Endothelial cell of umbilical vein (primary cell): ENCODE measurements at regions not wholly inside any gene's neighbourhood (a gene's known extent, or its start where the extent isn't known, plus 50 kb on each side); places are given as distances from the start of the nearest gene placed in this dataset.

Source experiments
- BruUV-seq: library from RNA; stranded (reverse); fragments of 400-500 nt; replicated peaks from 2 replicates; lab custom pipeline; 2021; lab: Mats Ljungman, UMichigan
- CTCF ChIA-PET: fragments of 300-600, 350-600 bp; sonication (Branson Sonifier 250); formaldehyde crosslinking; loops from one replicate; lab custom pipeline; 2021; ENCODE audit warnings: antibody characterized with exemption, inconsistent platforms; lab: Charles Lee
- POLR2A ChIA-PET: fragments of 300-600, 350-600 bp; sonication (Branson Sonifier 250); formaldehyde crosslinking; loops from one replicate; lab custom pipeline; 2021; ENCODE audit warnings: antibody characterized with exemption, inconsistent platforms; lab: Charles Lee
- DNase-seq: peaks from one replicate; pipeline ENCODE4 v3.0.0-alpha.2; 2011; ENCODE audit warnings: low read depth, low spot score
- FAIRE-seq: peaks from 2 replicates; lab custom pipeline; 2011; peaks lifted over from hg19 to GRCh38; lab: Jason Lieb, UNC
- H2AFZ ChIP-seq: 2 replicates; pipeline ENCODE4 v1.6.0; 2012; ENCODE audit warnings: low read depth, low read length, control low read depth, inconsistent platforms
- H3K27ac ChIP-seq: 2 replicates; pipeline ENCODE4 v1.5.1; 2011; ENCODE audit warnings: low read depth, mild to moderate bottlenecking, control low read depth, low read length, moderate library complexity; ENCODE audit not compliant: insufficient read depth
- H3K27me3 ChIP-seq, 2 experiments: 2 replicates each; pipeline versions ENCODE4 v1.6.0 to v1.6.1; 2011; ENCODE audit warnings: low read length in 2 of 2, mixed read lengths in 1 of 2; ENCODE audit not compliant: control insufficient read depth in 2 of 2, insufficient read depth in 2 of 2
- H3K36me3 ChIP-seq, 2 experiments: 2 replicates in 1 of 2; 3 replicates in 1 of 2; pipeline ENCODE4 v1.5.1; 2011; ENCODE audit warnings: low read length in 2 of 2, mild to moderate bottlenecking in 1 of 2, moderate library complexity in 1 of 2; ENCODE audit not compliant: control insufficient read depth in 2 of 2, insufficient read depth in 2 of 2; ENCODE audit errors: extremely low read depth in 1 of 2
- H3K4me1 ChIP-seq: 3 replicates; pipeline ENCODE4 v1.5.1; 2011; ENCODE audit warnings: mild to moderate bottlenecking, low read length; ENCODE audit not compliant: control insufficient read depth, insufficient read depth; ENCODE audit errors: extremely low read depth
- H3K4me2 ChIP-seq: 2 replicates; pipeline ENCODE4 v1.6.1; 2011; ENCODE audit warnings: low read length, control low read depth, mixed read lengths; ENCODE audit not compliant: insufficient read depth
- H3K4me3 ChIP-seq, 3 experiments: fragments of 200-600 bp in 1 of 3; sonication (generic), shearing (Covaris generic) in 1 of 3; replicated peaks in 1 of 3; 2 replicates each; pipeline ENCODE4 v1.5.1; 2011 to 2016; ENCODE audit warnings: control low read depth in 3 of 3, low read length in 3 of 3, mild to moderate bottlenecking in 2 of 3, inconsistent platforms in 1 of 3, low read depth in 1 of 3, moderate library complexity in 1 of 3; ENCODE audit not compliant: insufficient read depth in 1 of 3
- H3K79me2 ChIP-seq: 2 replicates; pipeline ENCODE4 v1.6.0; 2012; ENCODE audit warnings: low read length, inconsistent platforms; ENCODE audit not compliant: control insufficient read depth, insufficient read depth
- H3K9ac ChIP-seq: replicated peaks from 2 replicates; pipeline ENCODE3; 2011; ENCODE audit warnings: low read length, control low read depth; ENCODE audit not compliant: insufficient read depth; ENCODE audit errors: extremely low read depth
- H3K9me1 ChIP-seq: replicated peaks from 3 replicates; pipeline ENCODE4 v1.6.0; 2011; ENCODE audit warnings: mild to moderate bottlenecking, low read length; ENCODE audit not compliant: control insufficient read depth, insufficient read depth; ENCODE audit errors: extremely low read depth
- H3K9me3 ChIP-seq: replicated peaks from 2 replicates; pipeline ENCODE4 v1.5.1; 2012; ENCODE audit warnings: low read length, inconsistent platforms; ENCODE audit not compliant: control insufficient read depth, insufficient read depth
- H4K20me1 ChIP-seq: replicated peaks from 2 replicates; pipeline ENCODE3; 2011; ENCODE audit warnings: mild to moderate bottlenecking, low read length; ENCODE audit not compliant: control insufficient read depth, insufficient read depth; ENCODE audit errors: extremely low read depth
- EZH2 ChIP-seq: IDR thresholded peaks from 2 replicates; pipeline ENCODE4 v1.6.1; 2012; ENCODE audit warnings: borderline replicate concordance, low read depth, mild to moderate bottlenecking, moderate library complexity, low read length, inconsistent platforms; ENCODE audit not compliant: severe bottlenecking
- GATA2 ChIP-seq: IDR thresholded peaks from 2 replicates; pipeline ENCODE4 v1.7.0; 2011; ENCODE audit warnings: low read depth, mild to moderate bottlenecking, moderate library complexity, mixed read lengths, low read length; ENCODE audit not compliant: insufficient read length, insufficient read depth
- JUN ChIP-seq: IDR thresholded peaks from 2 replicates; pipeline ENCODE4 v1.6.1; 2011; ENCODE audit warnings: borderline replicate concordance, low read depth; ENCODE audit not compliant: insufficient read length, insufficient read depth
- MYC ChIP-seq: IDR thresholded peaks from one replicate; pipeline ENCODE4 v1.6.1; 2011; ENCODE audit warnings: mild to moderate bottlenecking, low read depth, low read length
- dilution Hi-C: fragments of 300-500 bp; cut with MboI; formaldehyde crosslinking; loops from one replicate; pipeline ENCODE4 v1.15.0; 2019; ENCODE audit warnings: low sequenced_read_pairs; ENCODE audit not compliant: extremely low pct_ligation_motif_present
- intact Hi-C: fragments of 100-400 bp; cut with micrococcal nuclease; formaldehyde crosslinking; loops from one replicate; pipeline ENCODE4 v1.10.0; 2022
- TF ChIP-seq, protein P1 (sequence below), 2 donors: IDR thresholded peaks; 1 replicate in 1 of 2; 2 replicates in 1 of 2; pipeline ENCODE4 v1.5.1; 2011; ENCODE audit warnings: low read length in 2 of 2, mild to moderate bottlenecking in 2 of 2, moderate library complexity in 2 of 2, control low read depth in 1 of 2, inconsistent platforms in 1 of 2, low read depth in 1 of 2; ENCODE audit not compliant: insufficient read depth in 1 of 2; ENCODE audit errors: extremely low read depth in 1 of 2

DNA sequence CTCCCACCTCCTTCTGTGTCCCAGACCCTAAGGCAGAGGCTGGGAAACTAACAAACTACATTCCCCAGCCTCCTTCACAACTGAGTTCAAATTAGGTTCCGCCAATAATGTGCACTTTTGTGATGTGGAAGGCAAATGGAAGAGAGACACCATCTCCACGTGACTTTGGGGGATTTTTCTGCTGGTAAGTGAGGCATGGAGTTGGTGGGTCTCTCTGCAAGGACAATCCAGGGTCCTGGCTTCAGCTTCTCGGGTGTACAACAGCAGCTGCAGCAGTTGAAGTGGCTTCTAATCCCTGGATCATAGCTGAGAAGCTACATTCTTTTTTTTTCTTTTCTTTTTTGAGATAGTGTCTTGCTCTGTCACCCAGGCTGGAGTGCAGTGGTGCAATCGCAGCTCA lies 58.9 kb upstream of the GATA2 start:
- Histone ChIP-seq H3K4me3 (no peak overlapping the region), H4K20me1 (no peaks in the 10 kb centered on the region), H3K36me3 (no peaks in the 10 kb centered on the region), H3K9ac (no peak overlapping the region), H3K27ac (no peak overlapping the region), H3K9me3 (no peaks in the 10 kb centered on the region), H3K27me3 (no peaks in the 10 kb centered on the region), H2AFZ (no peak overlapping the region), H3K4me1 (peaks cover 56% of the 10 kb centered on the region), H3K79me2 (no peaks in the 10 kb centered on the region), H3K4me2 (no peak overlapping the region), H3K9me1 (no peaks in the 10 kb centered on the region)
- dilution Hi-C loops (no loop called here), intact Hi-C loops (no loop called here)
- ChIA-PET CTCF (no interaction called here), POLR2A (no interaction called here)
- no peak for FAIRE-seq
- TF ChIP-seq MYC (no peak), JUN (no peak), GATA2 (no peak)
- no TSS peak for BruUV-seq
- no peak for DNase-seq

DNA sequence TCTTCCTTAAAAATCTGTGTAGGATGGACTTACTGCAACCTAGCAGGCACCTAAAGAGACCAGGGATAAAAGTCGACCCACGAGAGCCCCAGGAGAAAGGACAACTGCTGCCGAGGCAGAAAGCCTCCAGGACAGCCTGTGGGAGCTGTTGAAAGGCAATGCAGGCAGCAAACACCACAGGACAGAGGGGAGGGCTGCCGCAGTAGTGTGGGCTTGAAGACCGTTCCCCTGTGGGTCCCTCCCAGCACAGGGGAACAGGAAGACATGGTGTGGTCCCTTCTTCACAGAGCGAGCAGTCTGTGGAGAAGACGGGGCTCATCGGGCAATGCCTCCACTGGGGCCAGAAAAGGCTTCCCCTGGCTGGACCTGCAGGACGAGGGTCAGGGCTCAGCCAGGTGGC lies 58.5 kb upstream of the GATA2 start:
- Histone ChIP-seq H3K9me3 (no peaks in the 10 kb centered on the region), H3K4me1 (peaks cover 51% of the 10 kb centered on the region), H3K27ac (no peak overlapping the region), H4K20me1 (no peaks in the 10 kb centered on the region), H3K36me3 (no peaks in the 10 kb centered on the region), H2AFZ (no peak overlapping the region), H3K4me3 (no peak overlapping the region), H3K9me1 (no peaks in the 10 kb centered on the region), H3K9ac (no peak overlapping the region), H3K79me2 (no peaks in the 10 kb centered on the region), H3K27me3 (no peaks in the 10 kb centered on the region), H3K4me2 (no peak overlapping the region)
- FAIRE-seq (no peak), DNase-seq (no peak)
- dilution Hi-C loops (no loop called here), intact Hi-C loops (no loop called here)
- no TSS peak for BruUV-seq
- no peak for TF ChIP-seq EZH2
- TF ChIP-seq, protein P1, sequence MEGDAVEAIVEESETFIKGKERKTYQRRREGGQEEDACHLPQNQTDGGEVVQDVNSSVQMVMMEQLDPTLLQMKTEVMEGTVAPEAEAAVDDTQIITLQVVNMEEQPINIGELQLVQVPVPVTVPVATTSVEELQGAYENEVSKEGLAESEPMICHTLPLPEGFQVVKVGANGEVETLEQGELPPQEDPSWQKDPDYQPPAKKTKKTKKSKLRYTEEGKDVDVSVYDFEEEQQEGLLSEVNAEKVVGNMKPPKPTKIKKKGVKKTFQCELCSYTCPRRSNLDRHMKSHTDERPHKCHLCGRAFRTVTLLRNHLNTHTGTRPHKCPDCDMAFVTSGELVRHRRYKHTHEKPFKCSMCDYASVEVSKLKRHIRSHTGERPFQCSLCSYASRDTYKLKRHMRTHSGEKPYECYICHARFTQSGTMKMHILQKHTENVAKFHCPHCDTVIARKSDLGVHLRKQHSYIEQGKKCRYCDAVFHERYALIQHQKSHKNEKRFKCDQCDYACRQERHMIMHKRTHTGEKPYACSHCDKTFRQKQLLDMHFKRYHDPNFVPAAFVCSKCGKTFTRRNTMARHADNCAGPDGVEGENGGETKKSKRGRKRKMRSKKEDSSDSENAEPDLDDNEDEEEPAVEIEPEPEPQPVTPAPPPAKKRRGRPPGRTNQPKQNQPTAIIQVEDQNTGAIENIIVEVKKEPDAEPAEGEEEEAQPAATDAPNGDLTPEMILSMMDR (IDR thresholded peaks at IDR 0.05; ENCODE audit: extremely low read depth in 1 of 2, insufficient read depth in 1 of 2, low read depth in 1 of 2, low read length in 2 of 2), result no peak
- ChIA-PET CTCF (no interaction called here), POLR2A (no interaction called here)
